ENCODE measurements at regions not wholly inside any gene's neighbourhood (a gene's known extent, or its start where the extent isn't known, plus 50 kb on each side); places are given as distances from the start of the nearest gene placed in this dataset.

DNA sequence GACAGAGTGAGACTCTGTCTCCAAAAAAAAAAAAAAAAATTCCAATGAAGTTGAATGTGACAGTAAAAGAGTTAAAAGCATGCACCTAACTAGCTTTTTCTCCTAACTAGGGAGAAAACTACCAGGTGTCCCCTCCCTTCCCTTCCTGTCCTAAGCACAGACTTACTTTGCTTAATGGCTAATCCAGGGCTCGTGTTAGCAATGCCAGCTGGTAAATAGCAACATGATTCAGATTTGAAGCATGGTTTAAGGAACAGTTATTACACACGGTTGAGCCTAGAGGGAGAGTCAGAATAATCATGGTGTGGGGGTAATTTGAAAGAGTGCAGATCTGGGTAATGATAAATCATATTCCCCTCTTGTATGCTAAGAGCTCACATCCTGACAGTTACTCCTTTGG is 338.3 kb downstream of the STIM2 start:
- ChIA-PET POLR2A (no interaction called here), CTCF (no interaction called here), RAD21 (ENCODE audit: unreplicated experiment) (interaction anchor here (0.5 kb wide), 1 partner anchor 412 kb away, joined by 3 read pairs; no protein-coding TSS in a partner anchor), SMC1A (ENCODE audit: uncharacterized antibody, unreplicated experiment) (no interaction called here)
- Histone ChIP-seq H3K4me2 (ENCODE audit: control insufficient read depth, insufficient read depth) (no peak overlapping the region), H3K4me3 (no peak overlapping the region), H3K9me3 (replicated peaks; ENCODE audit: control insufficient read depth, insufficient read depth, low read length) (no peaks in the 10 kb centered on the region), H2AFZ (ENCODE audit: control insufficient read depth, low read depth, low read length) (no peak overlapping the region), H3K27me3 (replicated peaks in 1 of 2; ENCODE audit: control insufficient read depth in 2 of 2, insufficient read depth in 2 of 2, low read length in 1 of 2) (no peaks in the 10 kb centered on the region), H3K36me3 (ENCODE audit: control insufficient read depth in 2 of 2, insufficient read depth in 2 of 2, low read length in 1 of 2) (no peaks in the 10 kb centered on the region), H3K4me1 (ENCODE audit: control insufficient read depth, insufficient read depth, low read length) (no peaks in the 10 kb centered on the region), H3K9ac (ENCODE audit: control insufficient read depth, insufficient read depth, low read length) (no peak overlapping the region), H3K27ac (ENCODE audit: control insufficient read depth, insufficient read depth) (no peak overlapping the region), H3K79me2 (ENCODE audit: control insufficient read depth, insufficient read depth, low read length) (no peaks in the 10 kb centered on the region), H4K20me1 (ENCODE audit: control insufficient read depth, insufficient read depth) (no peaks in the 10 kb centered on the region)
- in situ Hi-C loops (cut with MboI) (no loop called here), intact Hi-C loops (cut with micrococcal nuclease; ENCODE audit: unreplicated experiment) (no loop called here)
- ATAC-seq, result no peak
- no TSS peak for BruUV-seq (replicated peaks)
- FAIRE-seq, result no peak
- TF ChIP-seq NR2F1 (conservative IDR thresholded peaks at IDR 0.05) (no peak), HDGF (IDR thresholded peaks at IDR 0.05) (no peak), SP1 (IDR thresholded peaks at IDR 0.05; ENCODE audit: low read depth, low read length) (no peak), BACH1 (IDR thresholded peaks at IDR 0.05; ENCODE audit: borderline replicate concordance) (no peak), SMAD1 (IDR thresholded peaks at IDR 0.05; ENCODE audit: low read depth, partially characterized antibody) (no peak), RAD51 (IDR thresholded peaks at IDR 0.05) (no peak), TCF3 (IDR thresholded peaks at IDR 0.05; ENCODE audit: borderline replicate concordance, insufficient read depth, low read depth, low read length) (no peak), MEF2A (IDR thresholded peaks at IDR 0.05; ENCODE audit: insufficient read depth, low read depth, low read length) (no peak), SMAD5 (IDR thresholded peaks at IDR 0.05; ENCODE audit: low read depth) (no peak), NFIC (IDR thresholded peaks at IDR 0.05; ENCODE audit: low read depth, low read length) (no peak), ZNF622 (IDR thresholded peaks at IDR 0.05) (no peak), BHLHE40 (IDR thresholded peaks at IDR 0.05; ENCODE audit: borderline replicate concordance in 1 of 2, low read depth in 2 of 2, low read length in 1 of 2) (no peak)
- TF ChIP-seq, protein P1, sequence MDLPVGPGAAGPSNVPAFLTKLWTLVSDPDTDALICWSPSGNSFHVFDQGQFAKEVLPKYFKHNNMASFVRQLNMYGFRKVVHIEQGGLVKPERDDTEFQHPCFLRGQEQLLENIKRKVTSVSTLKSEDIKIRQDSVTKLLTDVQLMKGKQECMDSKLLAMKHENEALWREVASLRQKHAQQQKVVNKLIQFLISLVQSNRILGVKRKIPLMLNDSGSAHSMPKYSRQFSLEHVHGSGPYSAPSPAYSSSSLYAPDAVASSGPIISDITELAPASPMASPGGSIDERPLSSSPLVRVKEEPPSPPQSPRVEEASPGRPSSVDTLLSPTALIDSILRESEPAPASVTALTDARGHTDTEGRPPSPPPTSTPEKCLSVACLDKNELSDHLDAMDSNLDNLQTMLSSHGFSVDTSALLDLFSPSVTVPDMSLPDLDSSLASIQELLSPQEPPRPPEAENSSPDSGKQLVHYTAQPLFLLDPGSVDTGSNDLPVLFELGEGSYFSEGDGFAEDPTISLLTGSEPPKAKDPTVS (IDR thresholded peaks at IDR 0.05; ENCODE audit: low read depth, low read length), result no peak
- TF ChIP-seq, protein P2, sequence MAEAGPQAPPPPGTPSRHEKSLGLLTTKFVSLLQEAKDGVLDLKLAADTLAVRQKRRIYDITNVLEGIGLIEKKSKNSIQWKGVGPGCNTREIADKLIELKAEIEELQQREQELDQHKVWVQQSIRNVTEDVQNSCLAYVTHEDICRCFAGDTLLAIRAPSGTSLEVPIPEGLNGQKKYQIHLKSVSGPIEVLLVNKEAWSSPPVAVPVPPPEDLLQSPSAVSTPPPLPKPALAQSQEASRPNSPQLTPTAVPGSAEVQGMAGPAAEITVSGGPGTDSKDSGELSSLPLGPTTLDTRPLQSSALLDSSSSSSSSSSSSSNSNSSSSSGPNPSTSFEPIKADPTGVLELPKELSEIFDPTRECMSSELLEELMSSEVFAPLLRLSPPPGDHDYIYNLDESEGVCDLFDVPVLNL (IDR thresholded peaks at IDR 0.05; ENCODE audit: low read depth, low read length), result no peak
- 6% methylated on average over 2 of the region's 2 CpGs for WGBS (ENCODE audit: insufficient coverage, insufficient replicate concordance, low lambda C conversion rate, missing lambda C conversion rate)
- no peak for DNase-seq (ENCODE audit: low read depth, low spot score)

All from GM12878 (cell line).